ENCODE measurements at regions not wholly inside any gene's neighbourhood (a gene's known extent, or its start where the extent isn't known, plus 50 kb on each side); places are given as distances from the start of the nearest gene placed in this dataset.

DNA sequence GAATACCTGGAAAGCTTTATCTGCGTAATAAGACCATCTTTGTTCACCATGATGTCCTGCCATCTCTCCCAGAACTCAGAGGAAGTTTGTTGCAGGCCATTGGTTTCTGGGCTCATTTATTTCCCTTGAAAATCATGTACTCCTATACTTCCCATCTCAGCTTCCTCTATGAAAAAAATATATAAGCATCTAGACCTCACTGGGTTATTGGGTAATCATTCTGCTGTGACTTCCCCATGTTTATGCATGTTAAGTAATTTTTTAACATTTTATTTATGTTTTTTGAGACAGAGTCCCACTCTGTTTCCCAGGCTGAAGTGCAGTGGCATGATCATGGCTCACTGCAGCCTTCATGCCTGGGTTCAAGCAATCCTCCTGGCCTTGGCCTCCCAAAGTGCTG lies 184.5 kb downstream of the ZPLD1 start:
- no peak overlapping the region for H3K4me3 ChIP-seq (ENCODE audit: low read length)
- TF ChIP-seq, protein P1, sequence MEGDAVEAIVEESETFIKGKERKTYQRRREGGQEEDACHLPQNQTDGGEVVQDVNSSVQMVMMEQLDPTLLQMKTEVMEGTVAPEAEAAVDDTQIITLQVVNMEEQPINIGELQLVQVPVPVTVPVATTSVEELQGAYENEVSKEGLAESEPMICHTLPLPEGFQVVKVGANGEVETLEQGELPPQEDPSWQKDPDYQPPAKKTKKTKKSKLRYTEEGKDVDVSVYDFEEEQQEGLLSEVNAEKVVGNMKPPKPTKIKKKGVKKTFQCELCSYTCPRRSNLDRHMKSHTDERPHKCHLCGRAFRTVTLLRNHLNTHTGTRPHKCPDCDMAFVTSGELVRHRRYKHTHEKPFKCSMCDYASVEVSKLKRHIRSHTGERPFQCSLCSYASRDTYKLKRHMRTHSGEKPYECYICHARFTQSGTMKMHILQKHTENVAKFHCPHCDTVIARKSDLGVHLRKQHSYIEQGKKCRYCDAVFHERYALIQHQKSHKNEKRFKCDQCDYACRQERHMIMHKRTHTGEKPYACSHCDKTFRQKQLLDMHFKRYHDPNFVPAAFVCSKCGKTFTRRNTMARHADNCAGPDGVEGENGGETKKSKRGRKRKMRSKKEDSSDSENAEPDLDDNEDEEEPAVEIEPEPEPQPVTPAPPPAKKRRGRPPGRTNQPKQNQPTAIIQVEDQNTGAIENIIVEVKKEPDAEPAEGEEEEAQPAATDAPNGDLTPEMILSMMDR (IDR thresholded peaks at IDR 0.05; ENCODE audit: insufficient read depth, low read depth, low read length, missing control alignments), result no peak
- DNase-seq (ENCODE audit: low read depth), result no peak

- TF ChIP-seq, protein P1 (IDR thresholded peaks at IDR 0.05; ENCODE audit: insufficient read depth, low read depth, low read length, missing control alignments), result no peak
- no peak for DNase-seq (ENCODE audit: low read depth)
- H3K4me3 ChIP-seq (ENCODE audit: low read length), result no peak overlapping the region
Measured at GRCh38 chr3:102629943-102630342, 195.1 kb downstream of the ZPLD1 start.

GRCh38 chr3:102630531-102630930 lies 195.7 kb downstream of the ZPLD1 start:
- TF ChIP-seq, protein P1 (IDR thresholded peaks at IDR 0.05; ENCODE audit: insufficient read depth, low read depth, low read length, missing control alignments), result no peak
- DNase-seq (ENCODE audit: low read depth), result no peak
- H3K4me3 ChIP-seq (ENCODE audit: low read length), result no peak overlapping the region

DNA sequence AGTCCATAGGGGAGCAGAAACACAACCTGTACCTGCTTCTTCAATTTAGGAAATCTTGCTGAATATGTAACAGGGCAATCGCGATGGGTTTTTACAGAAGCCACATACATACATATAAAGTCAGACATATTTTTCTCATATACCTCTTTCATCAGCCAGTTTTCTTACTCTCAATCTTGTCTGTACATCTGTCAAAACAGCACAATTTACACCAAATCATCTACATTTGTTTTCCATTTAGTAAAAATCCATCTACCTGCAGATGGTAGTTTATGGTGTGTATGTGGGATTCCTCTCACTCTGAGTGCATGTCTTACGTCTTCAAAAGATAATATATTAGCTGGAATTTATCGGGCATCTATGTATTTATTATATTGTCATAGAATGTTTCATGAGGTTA lies 208.7 kb downstream of the ZPLD1 start:
- H3K4me3 ChIP-seq (ENCODE audit: low read length), result no peak overlapping the region
- TF ChIP-seq, protein P1 (IDR thresholded peaks at IDR 0.05; ENCODE audit: insufficient read depth, low read depth, low read length, missing control alignments), result no peak
- DNase-seq (ENCODE audit: low read depth), result no peak

DNA sequence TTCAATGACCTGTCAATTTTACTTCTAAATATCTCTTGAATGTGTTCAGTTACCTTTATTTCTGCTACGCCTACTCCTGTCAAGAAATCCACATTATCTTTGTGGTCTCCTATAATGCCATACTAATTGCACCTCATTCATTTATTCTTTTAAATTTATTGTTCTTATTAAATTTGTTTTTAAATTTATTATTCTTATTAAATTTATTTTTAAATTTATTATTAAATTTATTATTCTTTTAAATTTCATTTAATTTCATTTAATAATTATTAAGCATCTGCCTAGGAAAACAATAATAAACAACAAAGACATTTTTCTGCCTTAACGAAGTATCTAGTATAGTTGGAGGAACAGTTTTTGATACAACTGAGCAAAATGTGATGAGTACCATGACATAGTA lies 211.7 kb downstream of the ZPLD1 start:
- TF ChIP-seq, protein P1 (IDR thresholded peaks at IDR 0.05; ENCODE audit: insufficient read depth, low read depth, low read length, missing control alignments), result no peak
- no peak for DNase-seq (ENCODE audit: low read depth)

GRCh38 chr3:102660653-102661052 lies 225.8 kb downstream of the ZPLD1 start:
- no peak for DNase-seq (ENCODE audit: low read depth)
- TF ChIP-seq, protein P1 (IDR thresholded peaks at IDR 0.05; ENCODE audit: insufficient read depth, low read depth, low read length, missing control alignments), result no peak
- H3K4me3 ChIP-seq (ENCODE audit: low read length), result no peak overlapping the region

More for the DNA sequence above, 211.7 kb downstream of the ZPLD1 start:
- H3K4me3 ChIP-seq (ENCODE audit: low read length), result no peak overlapping the region

- no peak overlapping the region for H3K4me3 ChIP-seq (ENCODE audit: low read length)
- TF ChIP-seq, protein P1 (IDR thresholded peaks at IDR 0.05; ENCODE audit: insufficient read depth, low read depth, low read length, missing control alignments), result no peak
- DNase-seq (ENCODE audit: low read depth), result no peak
Measured at GRCh38 chr3:102661707-102662497, 227.1 kb downstream of the ZPLD1 start.
